VCaP (cell line): ENCODE measurements at regions not wholly inside any gene's neighbourhood (a gene's known extent, or its start where the extent isn't known, plus 50 kb on each side); places are given as distances from the start of the nearest gene placed in this dataset.

ENCODE experiments used
- H3K27ac ChIP-seq: fragments of 450-650 bp; 2 replicates; pipeline ENCODE4 v1.5.1; 2017
- TF ChIP-seq, protein P1 (sequence below): fragments of 450-650 bp; conservative IDR thresholded peaks from 2 replicates; pipeline ENCODE4 v1.5.1; 2017; ENCODE audit warnings: mild to moderate bottlenecking, moderate library complexity

DNA sequence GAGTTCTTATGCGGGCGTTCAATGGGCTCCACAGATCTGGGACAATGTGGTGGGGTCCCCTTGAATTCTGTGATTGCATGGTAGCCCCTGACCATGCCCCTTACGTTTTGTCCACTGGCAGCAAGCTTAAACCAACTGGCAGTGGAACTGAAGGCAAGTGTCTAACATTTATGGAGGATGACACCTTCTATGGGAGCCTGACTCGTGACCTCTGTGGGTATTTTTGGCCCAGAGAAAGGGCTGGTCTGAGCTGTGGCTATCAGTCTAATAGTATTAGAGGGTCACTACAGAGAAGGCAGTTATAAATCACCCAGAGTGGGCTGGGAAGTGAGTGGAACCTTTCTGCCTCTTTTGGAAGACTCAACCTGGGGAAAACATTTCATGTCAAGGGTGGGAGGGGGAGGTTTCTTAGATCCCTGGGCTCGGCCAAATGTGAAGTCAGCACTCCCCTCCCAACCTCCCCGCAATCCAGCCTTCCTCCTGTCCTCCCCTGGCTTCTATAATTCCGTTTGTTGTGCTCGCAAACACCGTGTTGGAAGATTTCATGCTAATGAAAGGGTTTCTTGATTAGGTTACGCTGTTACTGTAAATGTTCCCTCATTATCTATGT lies 322.7 kb downstream of the RPS24 start:
- H3K27ac ChIP-seq: no peak overlapping the region
- TF ChIP-seq, protein P1, sequence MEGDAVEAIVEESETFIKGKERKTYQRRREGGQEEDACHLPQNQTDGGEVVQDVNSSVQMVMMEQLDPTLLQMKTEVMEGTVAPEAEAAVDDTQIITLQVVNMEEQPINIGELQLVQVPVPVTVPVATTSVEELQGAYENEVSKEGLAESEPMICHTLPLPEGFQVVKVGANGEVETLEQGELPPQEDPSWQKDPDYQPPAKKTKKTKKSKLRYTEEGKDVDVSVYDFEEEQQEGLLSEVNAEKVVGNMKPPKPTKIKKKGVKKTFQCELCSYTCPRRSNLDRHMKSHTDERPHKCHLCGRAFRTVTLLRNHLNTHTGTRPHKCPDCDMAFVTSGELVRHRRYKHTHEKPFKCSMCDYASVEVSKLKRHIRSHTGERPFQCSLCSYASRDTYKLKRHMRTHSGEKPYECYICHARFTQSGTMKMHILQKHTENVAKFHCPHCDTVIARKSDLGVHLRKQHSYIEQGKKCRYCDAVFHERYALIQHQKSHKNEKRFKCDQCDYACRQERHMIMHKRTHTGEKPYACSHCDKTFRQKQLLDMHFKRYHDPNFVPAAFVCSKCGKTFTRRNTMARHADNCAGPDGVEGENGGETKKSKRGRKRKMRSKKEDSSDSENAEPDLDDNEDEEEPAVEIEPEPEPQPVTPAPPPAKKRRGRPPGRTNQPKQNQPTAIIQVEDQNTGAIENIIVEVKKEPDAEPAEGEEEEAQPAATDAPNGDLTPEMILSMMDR: no peak

- H3K27ac ChIP-seq: no peak overlapping the region
- TF ChIP-seq, protein P1: no peak
These were observed 323.7 kb downstream of the RPS24 start for GRCh38 chr10:78357141-78358063.

GRCh38 chr10:78358351-78358750 lies 324.7 kb downstream of the RPS24 start:
- TF ChIP-seq, protein P1: no peak
- H3K27ac ChIP-seq: no peak overlapping the region

- TF ChIP-seq, protein P1: no peak
- no peak overlapping the region for H3K27ac ChIP-seq
These were observed 325.3 kb downstream of the RPS24 start for GRCh38 chr10:78358982-78359381.

DNA sequence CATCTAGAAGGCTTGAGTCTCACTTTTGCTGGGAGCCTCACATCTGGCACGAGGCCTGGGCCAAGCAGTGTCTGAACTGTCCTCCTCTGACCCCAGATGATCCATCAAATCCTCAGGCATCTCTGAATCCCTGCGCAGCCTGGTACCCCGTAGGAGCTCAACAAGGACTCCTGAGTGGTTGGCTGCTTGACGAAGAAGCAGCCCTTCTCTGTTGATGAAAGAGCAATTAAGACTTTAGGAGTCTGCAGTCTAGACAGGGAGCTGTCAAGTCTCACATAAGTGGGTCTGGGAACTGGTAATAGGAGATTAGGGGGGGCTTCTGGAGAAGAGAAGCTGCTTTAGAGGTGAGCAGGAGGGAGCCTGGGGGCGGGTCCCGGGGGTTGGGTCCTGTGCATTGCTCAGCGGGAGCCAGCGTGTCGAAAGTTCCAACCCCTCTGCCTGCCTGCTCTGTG lies 326.0 kb downstream of the RPS24 start:
- TF ChIP-seq, protein P1: no peak

GRCh38 chr10:78360284-78360683 lies 326.6 kb downstream of the RPS24 start:
- TF ChIP-seq, protein P1: no peak
- H3K27ac ChIP-seq: no peak overlapping the region

More for the DNA sequence above, 326.0 kb downstream of the RPS24 start:
- H3K27ac ChIP-seq: no peak overlapping the region

DNA sequence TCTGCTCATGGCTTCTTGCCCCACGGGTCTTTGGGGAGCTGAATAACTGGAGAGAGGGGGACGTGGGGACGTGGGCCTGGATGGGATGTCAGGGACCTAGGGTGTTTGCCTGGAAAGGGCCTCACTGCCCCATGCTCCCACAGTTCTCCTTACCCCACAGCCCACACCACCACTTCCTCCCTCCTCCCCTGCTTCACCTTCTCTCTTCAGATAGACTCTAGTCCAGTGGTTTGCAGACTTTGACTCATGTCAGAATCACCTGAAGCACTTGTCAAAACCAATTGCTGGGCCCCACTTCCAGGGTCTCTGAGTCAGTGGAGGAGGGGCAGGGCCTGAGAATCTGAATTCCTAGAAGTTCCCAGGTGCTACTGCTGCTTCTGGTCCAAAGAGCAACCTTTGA lies 327.4 kb downstream of the RPS24 start:
- no peak overlapping the region for H3K27ac ChIP-seq
- TF ChIP-seq, protein P1: no peak
